ENCODE measurements at regions not wholly inside any gene's neighbourhood (a gene's known extent, or its start where the extent isn't known, plus 50 kb on each side); places are given as distances from the start of the nearest gene placed in this dataset.

- TF ChIP-seq FOXM1 (IDR thresholded peaks at IDR 0.05; ENCODE audit: borderline replicate concordance, low read depth) (no peak), REST (IDR thresholded peaks at IDR 0.05; ENCODE audit: low read depth) (no peak), CEBPB (IDR thresholded peaks at IDR 0.05) (no peak), MAX (IDR thresholded peaks at IDR 0.05) (no peak), RAD21 (IDR thresholded peaks at IDR 0.05; ENCODE audit: low read depth) (no peak), USF1 (IDR thresholded peaks at IDR 0.05) (no peak), TAF1 (IDR thresholded peaks at IDR 0.05; ENCODE audit: low read depth) (no peak)
Observed at GRCh38 chr4:111648056-111648455, 497.2 kb upstream of the FAM241A start.

Data from Ishikawa (cell line).